Ishikawa (cell line): ENCODE measurements at regions not wholly inside any gene's neighbourhood (a gene's known extent, or its start where the extent isn't known, plus 50 kb on each side); places are given as distances from the start of the nearest gene placed in this dataset.

ENCODE experiments used
- CEBPB ChIP-seq: IDR thresholded peaks from 2 replicates; pipeline ENCODE4 v1.6.1; 2012
- CREB1 ChIP-seq: IDR thresholded peaks from 2 replicates; pipeline ENCODE4 v1.6.1; 2012; ENCODE audit warnings: low read depth
- EGR1 ChIP-seq: IDR thresholded peaks from 2 replicates; pipeline ENCODE4 v1.6.1; 2012
- EP300 ChIP-seq: IDR thresholded peaks from 2 replicates; pipeline ENCODE4 v1.6.1; 2012; ENCODE audit warnings: borderline replicate concordance
- FOXM1 ChIP-seq: IDR thresholded peaks from 2 replicates; pipeline ENCODE4 v1.6.1; 2012; ENCODE audit warnings: low read depth, borderline replicate concordance
- NFIC ChIP-seq: IDR thresholded peaks from 2 replicates; pipeline ENCODE4 v1.6.1; 2012
- RAD21 ChIP-seq: IDR thresholded peaks from 2 replicates; pipeline ENCODE4 v1.6.1; 2012; ENCODE audit warnings: low read depth
- TAF1 ChIP-seq: IDR thresholded peaks from 2 replicates; pipeline ENCODE4 v1.6.1; 2012; ENCODE audit warnings: low read depth, mild to moderate bottlenecking
- TCF12 ChIP-seq: IDR thresholded peaks from 2 replicates; pipeline ENCODE4 v1.6.1; 2012; ENCODE audit warnings: low read depth
- TEAD4 ChIP-seq: IDR thresholded peaks from 2 replicates; pipeline ENCODE4 v1.6.1; 2012
- YY1 ChIP-seq: IDR thresholded peaks from 2 replicates; pipeline ENCODE4 v1.6.1; 2012; ENCODE audit warnings: low read depth
- ZBTB7A ChIP-seq: IDR thresholded peaks from 2 replicates; pipeline ENCODE4 v1.6.1; 2012; ENCODE audit warnings: low read depth
- TF ChIP-seq, protein P1 (sequence below): IDR thresholded peaks from 2 replicates; pipeline ENCODE4 v1.6.1; 2012
- TF ChIP-seq, protein P2 (sequence below): IDR thresholded peaks from 2 replicates; pipeline ENCODE4 v1.6.1; 2012
- TF ChIP-seq, protein P3 (sequence below): IDR thresholded peaks from 2 replicates; pipeline ENCODE4 v1.6.1; 2012; ENCODE audit warnings: low read depth, mild to moderate bottlenecking

DNA sequence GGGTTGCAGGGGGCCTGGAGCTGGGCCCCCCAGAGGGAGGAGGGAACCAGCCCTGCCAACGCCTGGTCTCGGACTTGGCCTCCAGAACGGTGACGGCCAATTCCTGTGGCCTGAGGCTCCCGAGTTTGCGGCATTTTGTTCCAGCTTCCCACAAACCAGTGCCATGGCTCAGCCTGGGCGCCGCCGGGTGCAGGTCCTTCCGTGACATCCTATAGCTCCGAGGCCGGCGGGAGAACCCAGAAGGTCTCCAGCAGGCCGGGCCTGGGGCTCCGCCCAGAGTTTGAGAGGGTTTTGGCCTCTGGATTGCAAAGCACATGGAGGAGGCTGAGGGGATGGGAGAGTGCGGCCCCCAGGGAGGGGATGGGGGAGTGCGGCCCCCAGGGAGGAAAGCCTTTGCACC, 92.6 kb downstream of the UNCX start:
- TF ChIP-seq YY1 = no peak
- no peak for TF ChIP-seq NFIC
- TF ChIP-seq RAD21 = no peak
- TF ChIP-seq, protein P1, sequence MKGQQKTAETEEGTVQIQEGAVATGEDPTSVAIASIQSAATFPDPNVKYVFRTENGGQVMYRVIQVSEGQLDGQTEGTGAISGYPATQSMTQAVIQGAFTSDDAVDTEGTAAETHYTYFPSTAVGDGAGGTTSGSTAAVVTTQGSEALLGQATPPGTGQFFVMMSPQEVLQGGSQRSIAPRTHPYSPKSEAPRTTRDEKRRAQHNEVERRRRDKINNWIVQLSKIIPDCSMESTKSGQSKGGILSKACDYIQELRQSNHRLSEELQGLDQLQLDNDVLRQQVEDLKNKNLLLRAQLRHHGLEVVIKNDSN = no peak
- no peak for TF ChIP-seq TEAD4
- no peak for TF ChIP-seq FOXM1
- TF ChIP-seq EP300 = no peak
- TF ChIP-seq ZBTB7A = no peak
- TF ChIP-seq, protein P2, sequence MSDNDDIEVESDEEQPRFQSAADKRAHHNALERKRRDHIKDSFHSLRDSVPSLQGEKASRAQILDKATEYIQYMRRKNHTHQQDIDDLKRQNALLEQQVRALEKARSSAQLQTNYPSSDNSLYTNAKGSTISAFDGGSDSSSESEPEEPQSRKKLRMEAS = no peak
- no peak for TF ChIP-seq TCF12
- no peak for TF ChIP-seq CREB1

DNA sequence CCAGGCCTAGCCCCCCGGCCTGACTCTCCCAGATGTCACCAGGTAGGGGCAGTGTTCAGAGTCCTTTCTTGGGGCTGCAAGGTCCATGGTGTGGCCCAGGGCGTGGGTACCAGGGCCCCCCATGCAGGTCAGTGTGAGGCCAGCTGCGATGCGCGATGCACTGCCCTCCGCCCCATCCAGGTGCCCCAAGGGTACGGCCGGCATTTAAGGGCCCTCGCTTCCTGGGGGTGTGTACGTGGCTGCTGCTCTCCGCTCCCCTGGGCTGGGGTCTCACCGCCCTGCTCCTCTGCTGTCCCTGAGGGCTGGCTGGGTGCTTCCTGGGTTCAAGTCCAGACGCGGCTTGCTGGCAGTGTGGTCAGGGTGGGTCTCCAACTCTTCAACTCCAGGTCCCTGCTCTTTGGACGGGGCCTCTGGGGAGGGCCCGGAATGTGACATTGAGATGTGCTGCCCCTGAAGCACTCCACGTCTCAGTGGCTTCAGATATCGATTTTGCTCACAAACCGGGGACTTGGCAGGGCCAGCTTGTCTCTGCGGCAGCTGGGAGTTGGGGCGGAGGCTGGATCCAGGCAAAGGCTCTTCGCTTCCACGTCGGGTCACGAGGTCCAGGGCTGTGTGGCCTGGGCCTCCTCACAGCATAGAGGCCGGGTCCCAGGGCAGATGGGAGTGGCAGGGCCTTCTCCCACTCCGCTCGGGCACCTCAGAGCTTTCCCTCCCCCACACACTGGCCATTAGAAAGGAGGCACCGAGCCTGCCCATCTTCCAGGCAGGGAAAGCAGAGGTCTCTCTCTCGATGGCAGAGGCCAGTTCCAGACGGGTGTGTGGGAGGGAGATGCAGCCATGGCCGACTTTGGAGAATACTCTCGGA, 93.2 kb downstream of the UNCX start:
- no peak for TF ChIP-seq TEAD4
- TF ChIP-seq CEBPB = no peak
- TF ChIP-seq EP300 = no peak
- TF ChIP-seq YY1 = no peak
- no peak for TF ChIP-seq RAD21
- TF ChIP-seq EGR1 = no peak
- TF ChIP-seq, protein P3, sequence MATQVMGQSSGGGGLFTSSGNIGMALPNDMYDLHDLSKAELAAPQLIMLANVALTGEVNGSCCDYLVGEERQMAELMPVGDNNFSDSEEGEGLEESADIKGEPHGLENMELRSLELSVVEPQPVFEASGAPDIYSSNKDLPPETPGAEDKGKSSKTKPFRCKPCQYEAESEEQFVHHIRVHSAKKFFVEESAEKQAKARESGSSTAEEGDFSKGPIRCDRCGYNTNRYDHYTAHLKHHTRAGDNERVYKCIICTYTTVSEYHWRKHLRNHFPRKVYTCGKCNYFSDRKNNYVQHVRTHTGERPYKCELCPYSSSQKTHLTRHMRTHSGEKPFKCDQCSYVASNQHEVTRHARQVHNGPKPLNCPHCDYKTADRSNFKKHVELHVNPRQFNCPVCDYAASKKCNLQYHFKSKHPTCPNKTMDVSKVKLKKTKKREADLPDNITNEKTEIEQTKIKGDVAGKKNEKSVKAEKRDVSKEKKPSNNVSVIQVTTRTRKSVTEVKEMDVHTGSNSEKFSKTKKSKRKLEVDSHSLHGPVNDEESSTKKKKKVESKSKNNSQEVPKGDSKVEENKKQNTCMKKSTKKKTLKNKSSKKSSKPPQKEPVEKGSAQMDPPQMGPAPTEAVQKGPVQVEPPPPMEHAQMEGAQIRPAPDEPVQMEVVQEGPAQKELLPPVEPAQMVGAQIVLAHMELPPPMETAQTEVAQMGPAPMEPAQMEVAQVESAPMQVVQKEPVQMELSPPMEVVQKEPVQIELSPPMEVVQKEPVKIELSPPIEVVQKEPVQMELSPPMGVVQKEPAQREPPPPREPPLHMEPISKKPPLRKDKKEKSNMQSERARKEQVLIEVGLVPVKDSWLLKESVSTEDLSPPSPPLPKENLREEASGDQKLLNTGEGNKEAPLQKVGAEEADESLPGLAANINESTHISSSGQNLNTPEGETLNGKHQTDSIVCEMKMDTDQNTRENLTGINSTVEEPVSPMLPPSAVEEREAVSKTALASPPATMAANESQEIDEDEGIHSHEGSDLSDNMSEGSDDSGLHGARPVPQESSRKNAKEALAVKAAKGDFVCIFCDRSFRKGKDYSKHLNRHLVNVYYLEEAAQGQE = no peak
- TF ChIP-seq FOXM1 = no peak
- TF ChIP-seq, protein P2 = no peak
- no peak for TF ChIP-seq NFIC
- TF ChIP-seq ZBTB7A = no peak
- TF ChIP-seq, protein P1 = no peak
- no peak for TF ChIP-seq TAF1
- TF ChIP-seq CREB1 = no peak
- no peak for TF ChIP-seq TCF12

DNA sequence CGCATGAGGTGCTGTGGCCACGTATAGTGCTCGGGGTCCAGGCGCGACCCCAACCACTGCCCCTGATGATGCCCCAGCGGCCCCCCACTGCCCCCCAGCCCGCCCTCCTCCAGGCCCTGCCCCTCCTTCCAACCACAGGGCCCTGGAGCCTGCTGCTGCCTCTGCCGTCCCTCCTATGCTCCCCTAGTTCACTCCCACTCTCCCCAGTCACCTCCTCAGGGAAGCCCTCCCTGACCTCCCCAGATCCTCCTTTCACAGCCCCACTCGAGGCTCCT, 93.8 kb downstream of the UNCX start:
- TF ChIP-seq YY1 = no peak
- TF ChIP-seq RAD21 = no peak
- no peak for TF ChIP-seq TEAD4
- TF ChIP-seq EP300 = no peak
- no peak for TF ChIP-seq CEBPB

DNA sequence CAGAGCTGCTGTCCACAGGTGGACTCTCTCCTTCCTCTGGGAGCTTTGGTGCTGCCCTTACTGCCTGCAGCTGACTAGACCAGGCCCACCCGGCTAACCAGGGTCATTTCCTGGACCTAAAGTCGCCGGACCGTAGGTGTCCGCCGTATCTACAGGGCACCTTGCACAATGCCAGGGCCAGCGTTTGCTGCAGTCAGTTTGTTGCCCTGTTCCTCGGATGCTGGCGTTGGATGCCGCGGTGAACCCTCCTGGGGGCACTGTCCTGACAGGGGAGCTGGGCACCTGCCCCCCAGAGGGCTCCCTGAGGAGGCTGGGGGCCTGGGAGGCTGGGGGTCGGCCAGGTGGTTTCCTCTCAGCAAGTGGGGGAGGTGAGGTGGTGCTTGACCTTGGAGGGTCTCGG, 96.6 kb downstream of the UNCX start:
- TF ChIP-seq, protein P2 = no peak
- TF ChIP-seq CEBPB (no peak), RAD21 (no peak), FOXM1 (no peak), EGR1 (no peak), TCF12 (no peak), TEAD4 (no peak), EP300 (no peak), NFIC (no peak), YY1 (no peak), CREB1 (no peak), ZBTB7A (no peak), TAF1 (no peak)
- TF ChIP-seq, protein P1 = no peak
- TF ChIP-seq, protein P3 = no peak
